ENCODE measurements at regions not wholly inside any gene's neighbourhood (a gene's known extent, or its start where the extent isn't known, plus 50 kb on each side); places are given as distances from the start of the nearest gene placed in this dataset.

DNA sequence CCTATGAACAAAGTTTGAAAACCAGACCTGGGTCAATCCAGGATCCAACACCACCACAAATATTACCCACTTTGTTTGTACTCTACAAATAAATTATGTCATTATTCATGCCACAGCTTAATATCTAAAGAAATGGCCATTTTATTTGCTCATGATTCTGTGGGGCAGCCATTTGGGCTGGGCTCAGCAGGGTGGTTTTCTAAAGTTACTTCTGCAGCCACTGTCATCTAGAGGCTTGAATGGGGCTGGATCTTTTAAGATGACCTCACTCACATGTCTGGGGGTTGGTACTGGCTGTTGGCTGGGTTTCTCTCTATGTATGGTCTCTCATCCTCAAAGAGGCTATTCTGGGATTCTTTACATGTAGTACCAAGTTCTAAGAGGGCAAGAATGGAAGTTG, 96.2 kb downstream of the VCPKMT start:
- TF ChIP-seq CTCF (IDR thresholded peaks at IDR 0.05 in 2 of 3, conservative IDR thresholded peaks at IDR 0.05 in 1 of 3; ENCODE audit: borderline replicate concordance in 1 of 3, insufficient read depth in 1 of 3, low read depth in 2 of 3, low read length in 2 of 3) (no peak), EGR1 (IDR thresholded peaks at IDR 0.05; ENCODE audit: low read depth) (no peak), CEBPB (IDR thresholded peaks at IDR 0.05; ENCODE audit: low read depth) (no peak), EZH2 (IDR thresholded peaks at IDR 0.05) (no peak)
